NOMO-1 treated with dmso at 0.1 percent for 144 hours (cell line): ENCODE measurements at regions not wholly inside any gene's neighbourhood (a gene's known extent, or its start where the extent isn't known, plus 50 kb on each side); places are given as distances from the start of the nearest gene placed in this dataset.

Source experiments
- DNase-seq: peaks from one replicate; lab custom pipeline; 2025; ENCODE audit not compliant: unreplicated experiment; lab: John Stamatoyannopoulos, UW

GRCh38 chr12:19709889-19710288, 270.6 kb downstream of the AEBP2 start:
- DNase-seq = no peak

GRCh38 chr12:19710811-19711793, 271.8 kb downstream of the AEBP2 start:
- no peak for DNase-seq

GRCh38 chr12:19712041-19712440, 272.7 kb downstream of the AEBP2 start:
- DNase-seq = peak; percentile 44

GRCh38 chr12:19718401-19718800, 279.1 kb downstream of the AEBP2 start:
- DNase-seq = no peak

GRCh38 chr12:19719672-19720071, 280.4 kb downstream of the AEBP2 start:
- no peak for DNase-seq

GRCh38 chr12:19726122-19726521, 286.8 kb downstream of the AEBP2 start:
- no peak for DNase-seq

GRCh38 chr12:19726592-19726991, 287.3 kb downstream of the AEBP2 start:
- DNase-seq = no peak

- DNase-seq = no peak
Measured at GRCh38 chr12:19737019-19737418, 297.7 kb downstream of the AEBP2 start.

- peak; percentile 16 for DNase-seq
Measured at GRCh38 chr12:19739195-19739776, 300.0 kb downstream of the AEBP2 start.

- no peak for DNase-seq
Measured at GRCh38 chr12:19740472-19741131, 301.3 kb downstream of the AEBP2 start.

GRCh38 chr12:19741132-19741489, 301.8 kb downstream of the AEBP2 start:
- no peak for DNase-seq

- no peak for DNase-seq
Measured at GRCh38 chr12:19744705-19745218, 305.5 kb downstream of the AEBP2 start.

- no peak for DNase-seq
Measured at GRCh38 chr12:19746471-19746870, 307.2 kb downstream of the AEBP2 start.

GRCh38 chr12:19749906-19750574, 310.7 kb downstream of the AEBP2 start:
- DNase-seq = no peak

- no peak for DNase-seq
Measured at GRCh38 chr12:19751078-19751477, 311.8 kb downstream of the AEBP2 start.

- no peak for DNase-seq
Measured at GRCh38 chr12:19752712-19753111, 313.4 kb downstream of the AEBP2 start.

- DNase-seq = no peak
Measured at GRCh38 chr12:19755136-19755535, 315.8 kb downstream of the AEBP2 start.

- no peak for DNase-seq
Measured at GRCh38 chr12:19757317-19757877, 318.1 kb downstream of the AEBP2 start.

- no peak for DNase-seq
Measured at GRCh38 chr12:19759227-19759626, 319.9 kb downstream of the AEBP2 start.

- DNase-seq = no peak
Measured at GRCh38 chr12:19760611-19761010, 321.3 kb downstream of the AEBP2 start.

- peak; percentile 39 for DNase-seq
Measured at GRCh38 chr12:19761463-19761862, 322.2 kb downstream of the AEBP2 start.
